HEK293 (cell line): ENCODE measurements at regions not wholly inside any gene's neighbourhood (a gene's known extent, or its start where the extent isn't known, plus 50 kb on each side); places are given as distances from the start of the nearest gene placed in this dataset.

Experiments used
- CTCF ChIA-PET: fragments of 350-600 bp; formaldehyde crosslinking; extraction: SDS; loops from one replicate; lab custom pipeline; 2021; ENCODE audit warnings: antibody characterized with exemption; lab: Yijun Ruan, JAX
- POLR2A ChIA-PET: fragments of 300-600 bp; formaldehyde crosslinking; extraction: SDS; loops from one replicate; lab custom pipeline; 2020; ENCODE audit warnings: antibody characterized with exemption, inconsistent platforms; lab: Yijun Ruan, JAX
- H3K27ac ChIP-seq: fragments of 200-500 bp; sonication (Bioruptor generic); 2 replicates; pipeline ENCODE4 v1.5.1; 2014; ENCODE audit warnings: low read depth, low read length, control low read depth, inconsistent platforms; ENCODE audit errors: extremely low read depth
- H3K36me3 ChIP-seq, 2 experiments: fragments of 200-500 bp in 1 of 2; sonication (Bioruptor generic) in 1 of 2; 1 replicate in 1 of 2; 2 replicates in 1 of 2; pipeline ENCODE4 v1.5.1; 2014 to 2017; ENCODE audit warnings: inconsistent platforms in 2 of 2, low read length in 2 of 2; ENCODE audit not compliant: control insufficient read depth in 2 of 2, insufficient read depth in 1 of 2
- H3K4me1 ChIP-seq: fragments of 200-500 bp; sonication (Bioruptor generic); 2 replicates; pipeline ENCODE4 v1.5.1; 2014; ENCODE audit warnings: mild to moderate bottlenecking, low read length, inconsistent platforms; ENCODE audit not compliant: control insufficient read depth, insufficient read depth
- H3K4me3 ChIP-seq: 2 replicates; pipeline ENCODE4 v1.5.1; 2011; ENCODE audit warnings: low read depth, mild to moderate bottlenecking, control low read depth, low read length, moderate library complexity
- H3K9me3 ChIP-seq: fragments of 200-500 bp; sonication (Bioruptor generic); 2 replicates; pipeline ENCODE4 v1.5.1; 2014; ENCODE audit warnings: low read depth, low read length, inconsistent platforms; ENCODE audit not compliant: control insufficient read depth, insufficient read depth
- BCL11B ChIP-seq: fragments of 450-650 bp; formaldehyde crosslinking; IDR thresholded peaks from 2 replicates; pipeline ENCODE4 v1.5.1; 2016; ENCODE audit warnings: low read depth, missing biosample characterization, missing genetic modification characterization
- MYNN ChIP-seq: fragments of 450-650 bp; formaldehyde crosslinking; IDR thresholded peaks from 2 replicates; pipeline ENCODE4 v1.5.1; 2016; ENCODE audit warnings: missing biosample characterization, missing genetic modification characterization, borderline replicate concordance
- REPIN1 ChIP-seq: fragments of 450-650 bp; formaldehyde crosslinking; IDR thresholded peaks from 2 replicates; pipeline ENCODE4 v1.5.1; 2017; ENCODE audit warnings: missing biosample characterization, missing genetic modification characterization, low read depth
- ZBTB7A ChIP-seq: fragments of 450-650 bp; formaldehyde crosslinking; IDR thresholded peaks from 2 replicates; pipeline ENCODE4 v1.5.1; 2016; ENCODE audit warnings: low read depth, missing biosample characterization, missing genetic modification characterization
- ZBTB8A ChIP-seq: fragments of 450-650 bp; formaldehyde crosslinking; IDR thresholded peaks from 2 replicates; pipeline ENCODE4 v1.5.1; 2016; ENCODE audit warnings: missing biosample characterization, missing genetic modification characterization
- ZFP69B ChIP-seq: fragments of 450-650 bp; formaldehyde crosslinking; IDR thresholded peaks from 2 replicates; pipeline ENCODE4 v1.5.1; 2016; ENCODE audit warnings: missing biosample characterization, missing genetic modification characterization
- ZNF114 ChIP-seq: fragments of 450-650 bp; formaldehyde crosslinking; IDR thresholded peaks from 2 replicates; pipeline ENCODE4 v1.5.0; 2017; ENCODE audit warnings: missing biosample characterization, missing genetic modification characterization
- ZNF155 ChIP-seq: fragments of 450-650 bp; formaldehyde crosslinking; IDR thresholded peaks from 2 replicates; pipeline ENCODE4 v1.5.1; 2016; ENCODE audit warnings: missing biosample characterization, missing genetic modification characterization
- ZNF248 ChIP-seq: fragments of 450-650 bp; formaldehyde crosslinking; IDR thresholded peaks from 2 replicates; pipeline ENCODE4 v1.5.1; 2017; ENCODE audit warnings: missing biosample characterization, missing genetic modification characterization
- ZNF37A ChIP-seq: fragments of 450-650 bp; IDR thresholded peaks from 2 replicates; pipeline ENCODE4 v1.5.1; 2018; ENCODE audit warnings: missing biosample characterization, missing genetic modification characterization
- ZNF416 ChIP-seq: fragments of 450-650 bp; formaldehyde crosslinking; IDR thresholded peaks from 2 replicates; pipeline ENCODE4 v1.5.1; 2016; ENCODE audit warnings: missing biosample characterization, missing genetic modification characterization
- ZNF48 ChIP-seq: fragments of 450-650 bp; formaldehyde crosslinking; IDR thresholded peaks from 2 replicates; pipeline ENCODE4 v1.5.1; 2016; ENCODE audit warnings: missing biosample characterization, missing genetic modification characterization
- ZNF596 ChIP-seq: fragments of 450-650 bp; IDR thresholded peaks from 2 replicates; pipeline ENCODE4 v1.5.0; 2018; ENCODE audit warnings: missing biosample characterization, mild to moderate bottlenecking, missing genetic modification characterization, moderate library complexity
- ZNF600 ChIP-seq: fragments of 450-650 bp; formaldehyde crosslinking; IDR thresholded peaks from 2 replicates; pipeline ENCODE4 v1.5.1; 2016; ENCODE audit warnings: missing biosample characterization, missing genetic modification characterization
- ZNF629 ChIP-seq: fragments of 450-650 bp; formaldehyde crosslinking; IDR thresholded peaks from 2 replicates; pipeline ENCODE4 v1.5.1; 2017; ENCODE audit warnings: missing biosample characterization, missing genetic modification characterization
- ZNF677 ChIP-seq: fragments of 450-650 bp; IDR thresholded peaks from 2 replicates; pipeline ENCODE4 v1.5.0; 2018; ENCODE audit warnings: missing biosample characterization, mild to moderate bottlenecking, missing genetic modification characterization, moderate library complexity
- ZNF776 ChIP-seq: fragments of 450-650 bp; formaldehyde crosslinking; IDR thresholded peaks from 2 replicates; pipeline ENCODE4 v1.5.0; 2017; ENCODE audit warnings: missing biosample characterization, missing genetic modification characterization, borderline replicate concordance
- ZNF791 ChIP-seq: fragments of 450-650 bp; formaldehyde crosslinking; IDR thresholded peaks from 2 replicates; pipeline ENCODE4 v1.5.1; 2016; ENCODE audit warnings: missing biosample characterization, missing genetic modification characterization
- TF ChIP-seq, protein P1 (sequence below): fragments of 450-650 bp; formaldehyde crosslinking; IDR thresholded peaks from 2 replicates; pipeline ENCODE4 v1.5.1; 2016; ENCODE audit warnings: missing biosample characterization, missing genetic modification characterization, low read depth
- TF ChIP-seq, protein P2 (sequence below): fragments of 450-650 bp; formaldehyde crosslinking; IDR thresholded peaks from 2 replicates; pipeline ENCODE4 v1.5.1; 2016; ENCODE audit warnings: missing biosample characterization, missing genetic modification characterization
- TF ChIP-seq, protein P3 (sequence below): fragments of 450-650 bp; formaldehyde crosslinking; IDR thresholded peaks from 2 replicates; pipeline ENCODE4 v1.5.1; 2017; ENCODE audit warnings: missing biosample characterization, missing genetic modification characterization
- TF ChIP-seq, protein P4 (sequence below): fragments of 450-650 bp; formaldehyde crosslinking; IDR thresholded peaks from 2 replicates; pipeline ENCODE4 v1.5.1; 2016; ENCODE audit warnings: missing biosample characterization, missing genetic modification characterization
- TF ChIP-seq, protein P5 (sequence below): fragments of 450-650 bp; formaldehyde crosslinking; IDR thresholded peaks from 2 replicates; pipeline ENCODE4 v1.5.0; 2017; ENCODE audit warnings: missing biosample characterization, missing genetic modification characterization, borderline replicate concordance

DNA sequence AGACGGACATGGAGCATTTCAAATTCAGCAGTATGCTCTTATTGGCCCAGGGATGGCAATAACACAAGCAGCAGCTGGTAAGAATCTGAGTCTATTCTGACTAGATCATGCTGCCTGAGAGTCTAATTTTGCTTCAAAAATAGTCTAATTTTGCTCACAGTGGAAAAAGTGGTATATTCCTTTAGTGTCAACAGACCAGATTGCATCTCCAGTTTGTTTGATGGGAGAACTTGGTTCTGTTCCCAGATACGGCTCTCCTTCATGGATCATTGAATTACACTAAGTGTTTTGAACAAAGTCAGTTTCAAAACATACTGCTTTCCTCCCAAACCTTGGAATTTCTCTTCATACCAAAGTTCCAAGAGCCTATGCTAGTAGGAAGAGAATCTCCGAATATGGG is 586.1 kb downstream of the RNF144B start (continued):
- TF ChIP-seq, protein P1, sequence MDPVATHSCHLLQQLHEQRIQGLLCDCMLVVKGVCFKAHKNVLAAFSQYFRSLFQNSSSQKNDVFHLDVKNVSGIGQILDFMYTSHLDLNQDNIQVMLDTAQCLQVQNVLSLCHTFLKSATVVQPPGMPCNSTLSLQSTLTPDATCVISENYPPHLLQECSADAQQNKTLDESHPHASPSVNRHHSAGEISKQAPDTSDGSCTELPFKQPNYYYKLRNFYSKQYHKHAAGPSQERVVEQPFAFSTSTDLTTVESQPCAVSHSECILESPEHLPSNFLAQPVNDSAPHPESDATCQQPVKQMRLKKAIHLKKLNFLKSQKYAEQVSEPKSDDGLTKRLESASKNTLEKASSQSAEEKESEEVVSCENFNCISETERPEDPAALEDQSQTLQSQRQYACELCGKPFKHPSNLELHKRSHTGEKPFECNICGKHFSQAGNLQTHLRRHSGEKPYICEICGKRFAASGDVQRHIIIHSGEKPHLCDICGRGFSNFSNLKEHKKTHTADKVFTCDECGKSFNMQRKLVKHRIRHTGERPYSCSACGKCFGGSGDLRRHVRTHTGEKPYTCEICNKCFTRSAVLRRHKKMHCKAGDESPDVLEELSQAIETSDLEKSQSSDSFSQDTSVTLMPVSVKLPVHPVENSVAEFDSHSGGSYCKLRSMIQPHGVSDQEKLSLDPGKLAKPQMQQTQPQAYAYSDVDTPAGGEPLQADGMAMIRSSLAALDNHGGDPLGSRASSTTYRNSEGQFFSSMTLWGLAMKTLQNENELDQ (tag by site-specific recombination): no peak
- TF ChIP-seq, protein P2, sequence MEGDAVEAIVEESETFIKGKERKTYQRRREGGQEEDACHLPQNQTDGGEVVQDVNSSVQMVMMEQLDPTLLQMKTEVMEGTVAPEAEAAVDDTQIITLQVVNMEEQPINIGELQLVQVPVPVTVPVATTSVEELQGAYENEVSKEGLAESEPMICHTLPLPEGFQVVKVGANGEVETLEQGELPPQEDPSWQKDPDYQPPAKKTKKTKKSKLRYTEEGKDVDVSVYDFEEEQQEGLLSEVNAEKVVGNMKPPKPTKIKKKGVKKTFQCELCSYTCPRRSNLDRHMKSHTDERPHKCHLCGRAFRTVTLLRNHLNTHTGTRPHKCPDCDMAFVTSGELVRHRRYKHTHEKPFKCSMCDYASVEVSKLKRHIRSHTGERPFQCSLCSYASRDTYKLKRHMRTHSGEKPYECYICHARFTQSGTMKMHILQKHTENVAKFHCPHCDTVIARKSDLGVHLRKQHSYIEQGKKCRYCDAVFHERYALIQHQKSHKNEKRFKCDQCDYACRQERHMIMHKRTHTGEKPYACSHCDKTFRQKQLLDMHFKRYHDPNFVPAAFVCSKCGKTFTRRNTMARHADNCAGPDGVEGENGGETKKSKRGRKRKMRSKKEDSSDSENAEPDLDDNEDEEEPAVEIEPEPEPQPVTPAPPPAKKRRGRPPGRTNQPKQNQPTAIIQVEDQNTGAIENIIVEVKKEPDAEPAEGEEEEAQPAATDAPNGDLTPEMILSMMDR (tag by site-specific recombination): no peak

DNA sequence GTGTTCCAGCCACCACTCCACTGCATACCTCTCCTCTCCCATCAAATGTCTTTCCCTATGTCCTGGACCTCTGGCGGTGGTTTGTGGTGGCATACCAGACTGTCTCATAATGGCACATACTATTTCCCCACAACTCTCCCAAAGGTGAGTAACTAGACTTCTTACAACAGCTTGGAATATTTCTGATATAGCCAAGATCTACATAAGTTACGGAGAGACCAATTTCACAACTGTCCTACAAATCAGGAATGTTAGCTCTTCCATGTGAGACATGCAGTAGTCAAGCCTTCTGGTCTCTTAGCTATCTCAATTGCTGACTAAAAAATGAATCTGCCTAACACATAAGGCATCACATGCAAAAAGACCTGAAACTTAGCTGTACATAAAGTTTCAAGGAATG is 588.9 kb downstream of the RNF144B start:
- ChIA-PET POLR2A (no interaction called here), CTCF (interaction anchor here (1.6 to 3.6 kb wide), 2 partner anchors 13 to 15 kb away, joined by 4 to 14 read pairs; no protein-coding TSS in a partner anchor)
- Histone ChIP-seq H3K4me1 (peaks cover 5% of the 10 kb centered on the region; the same call in 1 of the 2 replicates), H3K36me3 (no peaks in the 10 kb centered on the region), H3K27ac (no peak overlapping the region), H3K9me3 (no peaks in the 10 kb centered on the region), H3K4me3 (no peak overlapping the region)
- TF ChIP-seq ZBTB7A (tag by site-specific recombination) (no peak), ZNF677 (tag by site-specific recombination) (no peak), ZNF248 (tag by site-specific recombination) (no peak), MYNN (tag by site-specific recombination) (no peak), ZNF791 (tag by site-specific recombination) (no peak), ZNF48 (no peak), ZNF416 (tag by site-specific recombination) (no peak), ZBTB8A (tag by site-specific recombination) (no peak), ZNF37A (tag by site-specific recombination) (no peak), ZNF600 (no peak), ZNF776 (tag by site-specific recombination) (no peak), ZNF114 (no peak)
- TF ChIP-seq, protein P3, sequence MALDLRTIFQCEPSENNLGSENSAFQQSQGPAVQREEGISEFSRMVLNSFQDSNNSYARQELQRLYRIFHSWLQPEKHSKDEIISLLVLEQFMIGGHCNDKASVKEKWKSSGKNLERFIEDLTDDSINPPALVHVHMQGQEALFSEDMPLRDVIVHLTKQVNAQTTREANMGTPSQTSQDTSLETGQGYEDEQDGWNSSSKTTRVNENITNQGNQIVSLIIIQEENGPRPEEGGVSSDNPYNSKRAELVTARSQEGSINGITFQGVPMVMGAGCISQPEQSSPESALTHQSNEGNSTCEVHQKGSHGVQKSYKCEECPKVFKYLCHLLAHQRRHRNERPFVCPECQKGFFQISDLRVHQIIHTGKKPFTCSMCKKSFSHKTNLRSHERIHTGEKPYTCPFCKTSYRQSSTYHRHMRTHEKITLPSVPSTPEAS (tag by site-specific recombination): no peak
- TF ChIP-seq, protein P4, sequence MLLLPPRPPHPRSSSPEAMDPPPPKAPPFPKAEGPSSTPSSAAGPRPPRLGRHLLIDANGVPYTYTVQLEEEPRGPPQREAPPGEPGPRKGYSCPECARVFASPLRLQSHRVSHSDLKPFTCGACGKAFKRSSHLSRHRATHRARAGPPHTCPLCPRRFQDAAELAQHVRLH (tag by site-specific recombination): no peak

DNA sequence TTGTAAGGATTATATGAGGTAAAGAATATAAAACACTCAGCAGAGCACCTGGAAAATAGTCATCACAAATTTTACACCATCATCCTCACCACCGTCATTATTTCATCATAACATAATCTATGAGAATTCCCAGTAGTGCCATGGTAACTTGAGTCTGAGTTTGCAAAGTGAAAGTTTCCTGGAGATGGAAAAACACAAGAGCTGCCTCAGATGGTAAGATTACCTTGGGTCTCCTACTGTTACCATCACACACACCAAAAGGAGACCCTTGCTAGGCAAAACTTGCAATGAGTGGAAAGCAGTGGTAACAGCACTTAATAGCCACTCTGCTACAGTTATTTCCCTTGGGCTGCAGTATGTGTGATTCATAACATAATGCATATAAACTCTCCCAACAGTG is 589.8 kb downstream of the RNF144B start:
- TF ChIP-seq, protein P4 (tag by site-specific recombination): no peak
- TF ChIP-seq ZNF155 (tag by site-specific recombination): no peak
- no peak for TF ChIP-seq ZFP69B (tag by site-specific recombination)
- TF ChIP-seq ZNF629 (tag by site-specific recombination): no peak
- TF ChIP-seq, protein P5, sequence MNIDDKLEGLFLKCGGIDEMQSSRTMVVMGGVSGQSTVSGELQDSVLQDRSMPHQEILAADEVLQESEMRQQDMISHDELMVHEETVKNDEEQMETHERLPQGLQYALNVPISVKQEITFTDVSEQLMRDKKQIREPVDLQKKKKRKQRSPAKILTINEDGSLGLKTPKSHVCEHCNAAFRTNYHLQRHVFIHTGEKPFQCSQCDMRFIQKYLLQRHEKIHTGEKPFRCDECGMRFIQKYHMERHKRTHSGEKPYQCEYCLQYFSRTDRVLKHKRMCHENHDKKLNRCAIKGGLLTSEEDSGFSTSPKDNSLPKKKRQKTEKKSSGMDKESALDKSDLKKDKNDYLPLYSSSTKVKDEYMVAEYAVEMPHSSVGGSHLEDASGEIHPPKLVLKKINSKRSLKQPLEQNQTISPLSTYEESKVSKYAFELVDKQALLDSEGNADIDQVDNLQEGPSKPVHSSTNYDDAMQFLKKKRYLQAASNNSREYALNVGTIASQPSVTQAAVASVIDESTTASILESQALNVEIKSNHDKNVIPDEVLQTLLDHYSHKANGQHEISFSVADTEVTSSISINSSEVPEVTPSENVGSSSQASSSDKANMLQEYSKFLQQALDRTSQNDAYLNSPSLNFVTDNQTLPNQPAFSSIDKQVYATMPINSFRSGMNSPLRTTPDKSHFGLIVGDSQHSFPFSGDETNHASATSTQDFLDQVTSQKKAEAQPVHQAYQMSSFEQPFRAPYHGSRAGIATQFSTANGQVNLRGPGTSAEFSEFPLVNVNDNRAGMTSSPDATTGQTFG (tag by site-specific recombination): no peak
- TF ChIP-seq REPIN1 (tag by site-specific recombination): no peak
- TF ChIP-seq ZNF596 (tag by site-specific recombination): no peak
- no peak for TF ChIP-seq BCL11B
- POLR2A ChIA-PET: no interaction called here

More for the DNA sequence above, 589.8 kb downstream of the RNF144B start:
- H3K9me3 ChIP-seq: no peaks in the 10 kb centered on the region
- peaks cover 5% of the 10 kb centered on the region; the same call in 1 of the 2 replicates for H3K4me1 ChIP-seq
- H3K36me3 ChIP-seq: no peaks in the 10 kb centered on the region
- H3K27ac ChIP-seq: no peak overlapping the region
- CTCF ChIA-PET: interaction anchor here (1.1 to 3.6 kb wide), 2 partner anchors 12 to 21 kb away, joined by 5 to 14 read pairs; no protein-coding TSS in a partner anchor
- no peak overlapping the region for H3K4me3 ChIP-seq
